Lower leg skin (tissue), 4 donors: ENCODE measurements at regions not wholly inside any gene's neighbourhood (a gene's known extent, or its start where the extent isn't known, plus 50 kb on each side); places are given as distances from the start of the nearest gene placed in this dataset.

ENCODE experiments used
- DNase-seq, 2 donors: peaks; one replicate each; pipeline ENCODE4 v3.0.0-alpha.2; 2019; ENCODE audit warnings: low spot score in 2 of 2
- H3K4me3 ChIP-seq: fragments of 200-600 bp; sonication (generic); 2 replicates; pipeline ENCODE4 v1.5.1; 2017; ENCODE audit warnings: mild to moderate bottlenecking, low read depth; ENCODE audit not compliant: poor library complexity, severe bottlenecking
- CTCF ChIP-seq, 3 donors: fragments of 450-650 bp; IDR thresholded peaks; one replicate each; pipeline ENCODE4 v1.5.1; 2016; ENCODE audit warnings: antibody characterized with exemption in 3 of 3, mild to moderate bottlenecking in 3 of 3, moderate library complexity in 2 of 3
- POLR2A ChIP-seq, 2 donors: fragments of 450-650 bp; IDR thresholded peaks; one replicate each; pipeline ENCODE4 v1.6.1; 2016 to 2017; ENCODE audit warnings: antibody characterized with exemption in 2 of 2, mild to moderate bottlenecking in 1 of 2, moderate library complexity in 1 of 2
- WGBS, 2 donors: methylation state at CpG; one replicate each; pipeline ENCODE4 v1.1.5; 2018; 5-methylcytosine and 5-hydroxymethylcytosine counted together
- intact Hi-C: fragments of 100-400 bp; cut with DNase I; formaldehyde crosslinking; loops from one replicate; pipeline ENCODE4 v1.15.0; 2023; ENCODE audit warnings: low total_unique reads

- TF ChIP-seq POLR2A (IDR thresholded peaks at IDR 0.05), result no peak
- TF ChIP-seq CTCF (IDR thresholded peaks at IDR 0.05), result no peak
- no peak overlapping the region for H3K4me3 ChIP-seq
- WGBS, 2 donors, result 49 to 53% methylated on average over 4 of the region's 4 CpGs
- intact Hi-C loops, result no loop called here
- DNase-seq, result no peak
Observed at GRCh38 chr2:222050981-222051380, 247.8 kb downstream of the PAX3 start.

- no peak for DNase-seq
- H3K4me3 ChIP-seq, result no peak overlapping the region
- 74 to 77% methylated on average over 3 of the region's 3 CpGs for WGBS, 2 donors
- TF ChIP-seq CTCF (IDR thresholded peaks at IDR 0.05) (no peak), POLR2A (IDR thresholded peaks at IDR 0.05) (no peak)
- intact Hi-C loops, result no loop called here
Observed at GRCh38 chr2:222049946-222050345, 248.9 kb downstream of the PAX3 start.

- no peak for DNase-seq
- H3K4me3 ChIP-seq, result no peak overlapping the region
- TF ChIP-seq POLR2A (IDR thresholded peaks at IDR 0.05), result no peak
- TF ChIP-seq CTCF (IDR thresholded peaks at IDR 0.05), result no peak
- intact Hi-C loops, result no loop called here
- whole genome bisulfite sequencing, 2 donors, result 70 to 76% methylated on average over 4 of the region's 4 CpGs
Observed at GRCh38 chr2:222043897-222044296, 254.9 kb downstream of the PAX3 start.

- intact Hi-C loops, result no loop called here
- DNase-seq, result no peak
- no peak for TF ChIP-seq CTCF (IDR thresholded peaks at IDR 0.05)
- TF ChIP-seq POLR2A (IDR thresholded peaks at IDR 0.05), result no peak
- no peak overlapping the region for H3K4me3 ChIP-seq
- 63 to 73% methylated on average over 4 of the region's 4 CpGs for WGBS, 2 donors
Observed at GRCh38 chr2:222042666-222043065, 256.1 kb downstream of the PAX3 start.

- no peak overlapping the region for H3K4me3 ChIP-seq
- 83 to 89% methylated on average over 2 of the region's 2 CpGs for WGBS, 2 donors
- no peak for DNase-seq
- intact Hi-C loops, result no loop called here
- TF ChIP-seq POLR2A (IDR thresholded peaks at IDR 0.05), result no peak
- no peak for TF ChIP-seq CTCF (IDR thresholded peaks at IDR 0.05)
Observed at GRCh38 chr2:222040333-222040732, 258.5 kb downstream of the PAX3 start.

- WGBS, 2 donors, result 56 to 88% methylated on average over 3 of the region's 3 CpGs
- no peak overlapping the region for H3K4me3 ChIP-seq
- TF ChIP-seq CTCF (IDR thresholded peaks at IDR 0.05), result no peak
- TF ChIP-seq POLR2A (IDR thresholded peaks at IDR 0.05), result no peak
- no peak for DNase-seq
- intact Hi-C loops, result no loop called here
Observed at GRCh38 chr2:222039821-222040220, 259.0 kb downstream of the PAX3 start.
